Stomach smooth muscle (tissue), 2 donors: ENCODE measurements at regions not wholly inside any gene's neighbourhood (a gene's known extent, or its start where the extent isn't known, plus 50 kb on each side); places are given as distances from the start of the nearest gene placed in this dataset.

Experiments
- H3K27ac ChIP-seq: one replicate; pipeline ENCODE4 v1.7.0; 2013; ENCODE audit warnings: mild to moderate bottlenecking, low read length, inconsistent platforms
- H3K27me3 ChIP-seq, 2 donors: one replicate each; pipeline ENCODE4 v1.7.0; 2013; ENCODE audit warnings: low read length in 2 of 2; ENCODE audit not compliant: insufficient read depth in 2 of 2, control insufficient read depth in 1 of 2
- H3K36me3 ChIP-seq, 2 donors: one replicate each; pipeline ENCODE4 v1.7.0; 2013; ENCODE audit warnings: low read length in 2 of 2; ENCODE audit not compliant: control insufficient read depth in 2 of 2, insufficient read depth in 2 of 2
- H3K4me1 ChIP-seq: one replicate; pipeline ENCODE4 v1.7.0; 2013; ENCODE audit warnings: low read length; ENCODE audit not compliant: control insufficient read depth, insufficient read depth
- H3K4me3 ChIP-seq, 2 donors: one replicate each; pipeline ENCODE4 v1.7.0; 2013; ENCODE audit warnings: low read length in 2 of 2
- H3K9ac ChIP-seq, 2 donors: one replicate each; pipeline ENCODE4 v1.7.0; 2013; ENCODE audit warnings: low read length in 2 of 2, mild to moderate bottlenecking in 1 of 2
- H3K9me3 ChIP-seq, 2 donors: one replicate each; pipeline ENCODE4 v1.7.0; 2013; ENCODE audit warnings: low read length in 2 of 2; ENCODE audit not compliant: control insufficient read depth in 2 of 2
- donor health status: healthy.
- donor health status: Pancreatic carcinoma.

DNA sequence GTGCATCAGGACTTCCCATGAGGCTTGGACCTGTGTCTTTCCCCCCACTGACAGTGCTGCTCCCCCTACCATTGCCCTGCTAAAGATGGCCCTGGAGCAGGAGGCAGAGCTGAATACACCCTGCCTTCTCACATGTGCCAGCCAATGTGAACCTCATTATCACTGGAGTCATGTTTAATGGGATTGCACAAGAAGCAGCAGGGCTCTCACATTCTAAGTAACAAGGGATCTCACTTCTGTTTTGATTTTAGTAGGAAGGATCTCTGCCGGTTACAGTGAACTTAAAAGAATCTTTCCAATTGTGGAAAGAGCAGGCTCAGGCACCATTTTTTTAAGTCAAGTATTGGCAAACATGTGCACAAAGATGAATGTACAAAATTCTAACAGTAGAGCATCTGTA, 322.1 kb upstream of the MEX3C start:
- Histone ChIP-seq H3K9me3 (peaks cover 0 to 4% of the 10 kb centered on the region in 2 donors), H3K36me3 (no peaks in the 10 kb centered on the region), H3K4me3 (no peak overlapping the region), H3K9ac (no peak overlapping the region), H3K27me3 (no peaks in the 10 kb centered on the region), H3K27ac (no peak overlapping the region), H3K4me1 (no peaks in the 10 kb centered on the region)

GRCh38 chr18:51520676-51521180, 323.2 kb upstream of the MEX3C start:
- no peaks in the 10 kb centered on the region for H3K36me3 ChIP-seq
- no peak overlapping the region for H3K9ac ChIP-seq
- H3K27ac ChIP-seq: no peak overlapping the region
- no peaks in the 10 kb centered on the region for H3K4me1 ChIP-seq
- H3K27me3 ChIP-seq: no peaks in the 10 kb centered on the region
- H3K9me3 ChIP-seq: peaks cover 0 to 4% of the 10 kb centered on the region in 2 donors
- H3K4me3 ChIP-seq: no peak overlapping the region

GRCh38 chr18:51522338-51522737, 324.9 kb upstream of the MEX3C start:
- no peak overlapping the region for H3K9ac ChIP-seq
- H3K36me3 ChIP-seq: no peaks in the 10 kb centered on the region
- no peaks in the 10 kb centered on the region for H3K9me3 ChIP-seq

GRCh38 chr18:51522821-51523220, 325.3 kb upstream of the MEX3C start:
- H3K9ac ChIP-seq: no peak overlapping the region
- H3K27ac ChIP-seq: no peak overlapping the region
- H3K4me3 ChIP-seq: no peak overlapping the region
- H3K4me1 ChIP-seq: no peaks in the 10 kb centered on the region
- no peaks in the 10 kb centered on the region for H3K9me3 ChIP-seq
- no peaks in the 10 kb centered on the region for H3K27me3 ChIP-seq
- no peaks in the 10 kb centered on the region for H3K36me3 ChIP-seq

More at GRCh38 chr18:51522338-51522737, 324.9 kb upstream of the MEX3C start:
- no peak overlapping the region for H3K4me3 ChIP-seq
- H3K27me3 ChIP-seq: no peaks in the 10 kb centered on the region
- no peak overlapping the region for H3K27ac ChIP-seq
- H3K4me1 ChIP-seq: no peaks in the 10 kb centered on the region

GRCh38 chr18:51523671-51524070, 326.2 kb upstream of the MEX3C start:
- Histone ChIP-seq H3K36me3 (no peaks in the 10 kb centered on the region), H3K9me3 (no peaks in the 10 kb centered on the region)

DNA sequence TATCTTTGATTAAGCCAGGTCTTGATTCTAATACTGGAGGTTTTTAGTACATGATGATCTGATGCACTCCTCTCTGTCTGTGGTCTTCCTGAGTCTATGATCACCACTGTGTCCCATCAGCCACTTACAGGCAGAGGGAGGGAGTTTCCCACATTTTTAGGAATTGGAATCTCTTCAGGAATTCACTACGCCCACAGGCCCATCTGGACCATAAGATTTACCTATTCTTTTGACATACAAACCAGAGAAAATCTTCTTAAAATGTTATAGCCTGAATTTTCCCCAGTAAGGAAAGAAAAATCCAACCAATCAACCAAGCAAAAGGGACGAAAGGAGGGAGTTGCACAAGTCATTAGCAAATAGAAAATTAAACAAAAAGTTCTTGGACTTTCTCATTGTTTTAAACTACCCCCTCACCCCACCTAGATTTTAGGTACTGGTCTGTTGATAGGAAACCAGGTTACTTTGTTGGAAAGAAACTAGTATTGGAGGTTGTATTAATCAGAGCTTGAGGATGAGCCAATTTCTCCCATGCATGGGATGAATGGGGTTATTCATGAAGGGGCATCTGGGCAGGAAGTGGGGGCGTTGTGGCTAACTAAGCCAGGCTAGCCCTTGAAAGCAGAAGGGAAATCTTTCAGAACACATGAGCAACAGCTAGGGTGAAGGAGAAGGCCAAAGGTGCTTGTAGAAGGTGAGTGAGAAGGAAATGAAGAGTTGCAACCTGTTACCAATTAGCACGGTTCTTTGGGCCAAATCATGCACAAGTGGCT, 328.2 kb upstream of the MEX3C start:
- Histone ChIP-seq H3K27ac (no peak overlapping the region), H3K27me3 (no peaks in the 10 kb centered on the region), H3K4me1 (no peaks in the 10 kb centered on the region), H3K9me3 (no peaks in the 10 kb centered on the region), H3K9ac (no peak overlapping the region), H3K4me3 (no peak overlapping the region), H3K36me3 (no peaks in the 10 kb centered on the region)

More at GRCh38 chr18:51523671-51524070, 326.2 kb upstream of the MEX3C start:
- Histone ChIP-seq H3K4me3 (no peak overlapping the region), H3K27me3 (no peaks in the 10 kb centered on the region), H3K9ac (no peak overlapping the region), H3K4me1 (no peaks in the 10 kb centered on the region), H3K27ac (no peak overlapping the region)

- Histone ChIP-seq H3K4me3 (no peak overlapping the region), H3K36me3 (no peaks in the 10 kb centered on the region), H3K4me1 (no peaks in the 10 kb centered on the region), H3K27ac (no peak overlapping the region), H3K9me3 (no peaks in the 10 kb centered on the region), H3K9ac (no peak overlapping the region), H3K27me3 (no peaks in the 10 kb centered on the region)
Observed at GRCh38 chr18:51527826-51528225, 330.3 kb upstream of the MEX3C start.

GRCh38 chr18:51531501-51531900, 334.0 kb upstream of the MEX3C start:
- Histone ChIP-seq H3K4me3 (no peak overlapping the region), H3K27ac (no peak overlapping the region), H3K36me3 (no peaks in the 10 kb centered on the region), H3K4me1 (no peaks in the 10 kb centered on the region), H3K27me3 (no peaks in the 10 kb centered on the region), H3K9ac (no peak overlapping the region), H3K9me3 (no peaks in the 10 kb centered on the region)

- no peaks in the 10 kb centered on the region for H3K36me3 ChIP-seq
- H3K27me3 ChIP-seq: no peaks in the 10 kb centered on the region
- H3K4me1 ChIP-seq: no peaks in the 10 kb centered on the region
- no peaks in the 10 kb centered on the region for H3K9me3 ChIP-seq
- no peak overlapping the region for H3K9ac ChIP-seq
- H3K27ac ChIP-seq: no peak overlapping the region
- no peak overlapping the region for H3K4me3 ChIP-seq
Observed at GRCh38 chr18:51537487-51537886, 340.0 kb upstream of the MEX3C start.

- Histone ChIP-seq H3K27me3 (no peaks in the 10 kb centered on the region), H3K36me3 (no peaks in the 10 kb centered on the region), H3K9ac (no peak overlapping the region), H3K4me1 (no peaks in the 10 kb centered on the region), H3K4me3 (no peak overlapping the region), H3K27ac (no peak overlapping the region), H3K9me3 (no peaks in the 10 kb centered on the region)
Observed at GRCh38 chr18:51540562-51540961, 343.1 kb upstream of the MEX3C start.

- no peaks in the 10 kb centered on the region for H3K9me3 ChIP-seq
- no peak overlapping the region for H3K9ac ChIP-seq
- H3K4me3 ChIP-seq: no peak overlapping the region
Observed at GRCh38 chr18:51541230-51541629, 343.7 kb upstream of the MEX3C start.

More at GRCh38 chr18:51541230-51541629, 343.7 kb upstream of the MEX3C start:
- H3K4me1 ChIP-seq: no peaks in the 10 kb centered on the region
- no peak overlapping the region for H3K27ac ChIP-seq
- H3K27me3 ChIP-seq: no peaks in the 10 kb centered on the region
- no peaks in the 10 kb centered on the region for H3K36me3 ChIP-seq
